ENCODE measurements at regions not wholly inside any gene's neighbourhood (a gene's known extent, or its start where the extent isn't known, plus 50 kb on each side); places are given as distances from the start of the nearest gene placed in this dataset.

DNA sequence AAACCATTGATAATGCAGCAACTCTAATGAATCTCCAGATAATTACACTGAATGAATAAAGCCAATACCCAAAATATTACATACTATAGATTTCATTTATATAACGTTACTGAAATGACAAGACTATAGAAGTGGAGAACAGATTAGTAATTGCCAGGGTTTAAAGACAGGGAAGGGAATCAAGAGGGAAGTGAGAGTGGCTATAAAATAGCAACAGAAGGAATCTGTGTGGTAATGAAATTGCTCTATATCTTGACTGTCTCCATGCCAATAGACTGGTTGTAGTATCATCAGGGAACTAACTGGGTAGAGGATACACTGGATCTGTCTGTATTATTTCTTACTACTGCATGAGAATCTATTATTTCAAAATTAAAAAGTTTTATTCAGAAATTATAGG is 396.5 kb upstream of the RPS23 start:
- TF ChIP-seq CREB1 (CRISPR knock-in tag; IDR thresholded peaks at IDR 0.05) (no peak), CREM (CRISPR knock-in tag; IDR thresholded peaks at IDR 0.05) (no peak), TEAD4 (CRISPR knock-in tag; IDR thresholded peaks at IDR 0.05) (no peak)
